GM12878 (cell line): ENCODE measurements at regions not wholly inside any gene's neighbourhood (a gene's known extent, or its start where the extent isn't known, plus 50 kb on each side); places are given as distances from the start of the nearest gene placed in this dataset.
"Not testable (repeated sequence)": the region's sequence is repeated elsewhere in the genome, so short reads cannot be mapped to it uniquely, and the experiment has no call there.

ENCODE experiments used
- ATAC-seq: fragments of 200-7000 bp; cut with Tn5 transposase; 3 replicates; pipeline ENCODE4 v1.9.1; 2020; ENCODE audit warnings: mild to moderate bottlenecking, moderate library complexity
- BruUV-seq: library from RNA; stranded (reverse); fragments of 400-500 nt; replicated peaks from 2 replicates; lab custom pipeline; 2021; lab: Mats Ljungman, UMichigan
- CTCF ChIA-PET: fragments of 300-600 bp; sonication (Branson Sonifier 250); formaldehyde crosslinking; extraction: SDS; loops from one replicate; lab custom pipeline; 2021; ENCODE audit warnings: inconsistent platforms; lab: Yijun Ruan, JAX
- POLR2A ChIA-PET: fragments of 350-600 bp; formaldehyde crosslinking; extraction: SDS; loops from one replicate; lab custom pipeline; 2021; ENCODE audit warnings: inconsistent platforms; lab: Charles Lee
- RAD21 ChIA-PET: fragments of 300-600 bp; sonication (Branson Sonifier 250); formaldehyde crosslinking; loops from one replicate; lab custom pipeline; 2023; ENCODE audit warnings: antibody characterized with exemption; ENCODE audit not compliant: unreplicated experiment; lab: Charles Lee
- SMC1A ChIA-PET: fragments of 300-600 bp; sonication (Branson Sonifier 250); formaldehyde crosslinking; loops from one replicate; lab custom pipeline; 2023; ENCODE audit not compliant: unreplicated experiment, uncharacterized antibody; lab: Charles Lee
- DNase-seq: peaks from one replicate; pipeline ENCODE4 v3.0.0-alpha.2; 2011; ENCODE audit warnings: low read depth, low spot score
- FAIRE-seq: peaks from 3 replicates; lab custom pipeline; 2011; peaks lifted over from hg19 to GRCh38; lab: Jason Lieb, UNC
- H2AFZ ChIP-seq: 2 replicates; pipeline ENCODE4 v1.6.0; 2011; ENCODE audit warnings: low read depth, low read length, control low read depth; ENCODE audit not compliant: control insufficient read depth
- H3K27ac ChIP-seq: 2 replicates; pipeline ENCODE4 v1.5.1; 2011; ENCODE audit warnings: control low read depth; ENCODE audit not compliant: control insufficient read depth, insufficient read depth
- H3K27me3 ChIP-seq, 2 experiments: replicated peaks in 1 of 2; 2 replicates each; pipeline versions ENCODE4 v1.6.0 to v1.6.1; 2011; ENCODE audit warnings: low read length in 1 of 2; ENCODE audit not compliant: control insufficient read depth in 2 of 2, insufficient read depth in 2 of 2
- H3K36me3 ChIP-seq, 2 experiments: 2 replicates each; pipeline ENCODE4 v1.5.1; 2011; ENCODE audit warnings: low read length in 1 of 2; ENCODE audit not compliant: control insufficient read depth in 2 of 2, insufficient read depth in 2 of 2
- H3K4me1 ChIP-seq: 2 replicates; pipeline ENCODE4 v1.6.1; 2011; ENCODE audit warnings: mild to moderate bottlenecking, low read length, moderate library complexity, mixed read lengths; ENCODE audit not compliant: control insufficient read depth, insufficient read depth
- H3K4me2 ChIP-seq: 2 replicates; pipeline ENCODE4 v1.6.0; 2011; ENCODE audit warnings: control low read depth; ENCODE audit not compliant: control insufficient read depth, insufficient read depth
- H3K4me3 ChIP-seq: fragments of 200-600 bp; sonication (generic); 2 replicates; pipeline ENCODE4 v1.5.1; 2016
- H3K79me2 ChIP-seq: 2 replicates; pipeline ENCODE4 v1.6.0; 2011; ENCODE audit warnings: low read length; ENCODE audit not compliant: control insufficient read depth, insufficient read depth
- H3K9ac ChIP-seq: 2 replicates; pipeline ENCODE4 v1.8.0; 2011; ENCODE audit warnings: low read length, control low read depth, mixed read lengths; ENCODE audit not compliant: control insufficient read depth, insufficient read depth
- H3K9me3 ChIP-seq: replicated peaks from 3 replicates; pipeline ENCODE4 v1.5.1; 2011; ENCODE audit warnings: mild to moderate bottlenecking, low read length; ENCODE audit not compliant: control insufficient read depth, insufficient read depth
- H4K20me1 ChIP-seq: 2 replicates; pipeline ENCODE4 v1.6.0; 2011; ENCODE audit not compliant: control insufficient read depth, insufficient read depth
- BMI1 ChIP-seq: fragments of 450-650 bp; IDR thresholded peaks from 2 replicates; pipeline ENCODE4 v1.6.1; 2016; ENCODE audit warnings: mild to moderate bottlenecking, moderate library complexity, borderline replicate concordance
- KLF5 ChIP-seq: fragments of 450-650 bp; IDR thresholded peaks from 2 replicates; pipeline ENCODE4 v1.6.1; 2014; ENCODE audit warnings: mild to moderate bottlenecking; ENCODE audit not compliant: partially characterized antibody
- RCOR1 ChIP-seq: conservative IDR thresholded peaks from 2 replicates; pipeline ENCODE4 v1.6.1; 2012; ENCODE audit warnings: low read depth, low read length, improper control_type of control experiment
- SPI1 ChIP-seq: IDR thresholded peaks from 2 replicates; pipeline ENCODE4 v1.6.1; 2011; ENCODE audit warnings: low read depth, mild to moderate bottlenecking, low read length, moderate library complexity, borderline replicate concordance; ENCODE audit not compliant: insufficient read depth
- WGBS: methylation state at CpG from one replicate; pipeline ENCODE4 v1.1.6; 2016; ENCODE audit warnings: low lambda C conversion rate; ENCODE audit not compliant: insufficient replicate concordance, insufficient coverage; ENCODE audit errors: missing lambda C conversion rate; 5-methylcytosine and 5-hydroxymethylcytosine counted together
- in situ Hi-C: fragments of 300-500 bp; cut with MboI; formaldehyde crosslinking; loops from 9 replicates; pipeline ENCODE4 v1.14.3; 2018; ENCODE audit warnings: mixed read lengths
- intact Hi-C: fragments of 100-400 bp; cut with micrococcal nuclease; formaldehyde crosslinking; loops from one replicate; pipeline ENCODE4 v1.14.2; 2022; ENCODE audit not compliant: unreplicated experiment

DNA sequence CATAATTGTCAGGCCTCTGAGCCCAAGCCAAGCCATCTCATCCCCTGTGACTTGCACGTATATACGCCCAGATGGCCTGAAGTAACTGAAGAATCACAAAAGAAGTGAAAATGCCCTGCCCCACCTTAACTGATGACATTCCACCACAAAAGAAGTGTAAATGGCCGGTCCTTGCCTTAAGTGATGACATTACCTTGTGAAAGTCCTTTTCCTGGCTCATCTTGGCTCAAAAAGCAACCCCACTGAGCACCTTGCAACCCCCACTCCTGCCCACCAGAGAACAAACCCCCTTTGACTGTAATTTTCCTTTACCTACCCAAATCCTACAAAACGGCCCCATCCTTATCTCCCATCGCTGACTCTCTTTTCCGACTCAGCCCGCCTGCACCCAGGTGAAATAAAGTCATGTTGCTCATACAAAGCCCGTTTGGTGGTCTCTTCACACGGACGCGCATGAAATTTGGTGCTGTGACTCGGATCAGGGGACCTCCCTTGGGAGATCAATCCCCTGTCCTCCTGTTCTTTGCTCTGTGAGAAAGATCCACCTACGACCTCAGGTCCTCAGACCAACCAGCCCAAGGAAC, 692.1 kb downstream of the EFNA5 start:
- WGBS, result 44% methylated on average over 13 of the region's 13 CpGs
- FAIRE-seq, result not testable (repeated sequence)

DNA sequence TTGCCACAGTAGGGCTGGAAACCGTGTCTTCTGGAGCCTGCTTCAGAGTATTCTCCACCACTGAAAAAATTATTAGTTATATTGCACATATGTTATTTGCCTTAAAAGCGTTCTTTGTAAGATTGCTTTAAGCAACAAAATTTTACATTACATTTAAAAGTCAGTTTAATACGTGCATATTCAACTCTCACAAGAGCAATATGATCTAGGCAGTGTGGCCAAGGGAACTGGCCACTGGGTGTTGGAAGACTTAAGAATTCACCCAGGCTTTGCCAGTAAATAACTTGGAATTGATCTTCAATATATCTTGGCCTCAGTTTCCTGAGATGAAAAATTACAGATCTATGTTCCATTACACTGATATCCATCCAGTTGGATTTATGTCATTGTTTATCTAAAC, 694.4 kb downstream of the EFNA5 start:
- BruUV-seq, result no TSS peak
- 2% methylated on average over 3 of the region's 3 CpGs for WGBS
- Histone ChIP-seq H2AFZ (no peak overlapping the region), H3K4me3 (no peak overlapping the region), H3K27ac (no peak overlapping the region), H3K79me2 (no peaks in the 10 kb centered on the region), H3K4me1 (no peaks in the 10 kb centered on the region), H4K20me1 (no peaks in the 10 kb centered on the region), H3K9me3 (no peaks in the 10 kb centered on the region), H3K36me3 (no peaks in the 10 kb centered on the region), H3K9ac (no peak overlapping the region), H3K4me2 (no peak overlapping the region), H3K27me3 (no peaks in the 10 kb centered on the region)
- POLR2A ChIA-PET, result no interaction called here
- in situ Hi-C loops, result no loop called here
- intact Hi-C loops, result no loop called here
- CTCF ChIA-PET, result no interaction called here
- no peak for ATAC-seq
- TF ChIP-seq RCOR1, result no peak
- TF ChIP-seq BMI1, result no peak
- no peak for TF ChIP-seq KLF5
- TF ChIP-seq SPI1, result no peak
- DNase-seq, result no peak
- RAD21 ChIA-PET, result no interaction called here
- FAIRE-seq, result no peak
- SMC1A ChIA-PET, result no interaction called here

More for the DNA sequence above, 692.1 kb downstream of the EFNA5 start:
- in situ Hi-C loops, ATAC-seq, H4K20me1 ChIP-seq, RAD21 ChIA-PET, H3K79me2 ChIP-seq, H3K36me3 ChIP-seq, H3K9ac ChIP-seq, H3K4me3 ChIP-seq, H3K27me3 ChIP-seq, H3K27ac ChIP-seq, intact Hi-C loops, H3K4me2 ChIP-seq, SMC1A ChIA-PET, BruUV-seq, POLR2A ChIA-PET, DNase-seq, H3K9me3 ChIP-seq, H2AFZ ChIP-seq, H3K4me1 ChIP-seq, CTCF ChIA-PET: not testable (repeated sequence)
